ENCODE measurements at regions not wholly inside any gene's neighbourhood (a gene's known extent, or its start where the extent isn't known, plus 50 kb on each side); places are given as distances from the start of the nearest gene placed in this dataset.

GRCh38 chr9:92185096-92185495 lies 69.9 kb upstream of the SPTLC1 start:
- H3K36me3 Mint-ChIP-seq (ENCODE audit: low read depth): no peaks in the 10 kb centered on the region
- H3K27me3 Mint-ChIP-seq (ENCODE audit: low read depth): no peaks in the 10 kb centered on the region
- peaks cover 3% of the 10 kb centered on the region for H3K9me3 Mint-ChIP-seq (ENCODE audit: low read depth)
- no peak for TF ChIP-seq CTCF (IDR thresholded peaks at IDR 0.05)
- peaks cover 17% of the 10 kb centered on the region for H3K4me1 Mint-ChIP-seq (ENCODE audit: low read depth)
- H3K27ac Mint-ChIP-seq (ENCODE audit: unreplicated experiment): no peak overlapping the region
- H3K4me3 Mint-ChIP-seq (ENCODE audit: unreplicated experiment): no peak overlapping the region
- no peak for DNase-seq (ENCODE audit: low spot score)

- peaks cover 3% of the 10 kb centered on the region for H3K9me3 Mint-ChIP-seq (ENCODE audit: low read depth)
- peaks cover 20% of the 10 kb centered on the region for H3K4me1 Mint-ChIP-seq (ENCODE audit: low read depth)
- no peaks in the 10 kb centered on the region for H3K36me3 Mint-ChIP-seq (ENCODE audit: low read depth)
- no peak for DNase-seq (ENCODE audit: low spot score)
- no peak for TF ChIP-seq CTCF (IDR thresholded peaks at IDR 0.05)
- H3K27me3 Mint-ChIP-seq (ENCODE audit: low read depth): no peaks in the 10 kb centered on the region
- no peak overlapping the region for H3K27ac Mint-ChIP-seq (ENCODE audit: unreplicated experiment)
- H3K4me3 Mint-ChIP-seq (ENCODE audit: unreplicated experiment): no peak overlapping the region
Measured at GRCh38 chr9:92184041-92184564, 68.9 kb upstream of the SPTLC1 start.

GRCh38 chr9:92183449-92183848 lies 68.2 kb upstream of the SPTLC1 start:
- H3K27ac Mint-ChIP-seq (ENCODE audit: unreplicated experiment): no peak overlapping the region
- no peaks in the 10 kb centered on the region for H3K36me3 Mint-ChIP-seq (ENCODE audit: low read depth)
- H3K4me1 Mint-ChIP-seq (ENCODE audit: low read depth): peaks cover 20% of the 10 kb centered on the region
- no peak overlapping the region for H3K4me3 Mint-ChIP-seq (ENCODE audit: unreplicated experiment)
- no peaks in the 10 kb centered on the region for H3K27me3 Mint-ChIP-seq (ENCODE audit: low read depth)
- no peak for TF ChIP-seq CTCF (IDR thresholded peaks at IDR 0.05)
- peaks cover 3% of the 10 kb centered on the region for H3K9me3 Mint-ChIP-seq (ENCODE audit: low read depth)
- no peak for DNase-seq (ENCODE audit: low spot score)

GRCh38 chr9:92181296-92181695 lies 66.1 kb upstream of the SPTLC1 start:
- no peak overlapping the region for H3K4me3 Mint-ChIP-seq (ENCODE audit: unreplicated experiment)
- H3K27me3 Mint-ChIP-seq (ENCODE audit: low read depth): no peaks in the 10 kb centered on the region
- H3K4me1 Mint-ChIP-seq (ENCODE audit: low read depth): peaks cover 16% of the 10 kb centered on the region
- TF ChIP-seq CTCF (IDR thresholded peaks at IDR 0.05): no peak
- H3K9me3 Mint-ChIP-seq (ENCODE audit: low read depth): peaks cover 3% of the 10 kb centered on the region
- no peak for DNase-seq (ENCODE audit: low spot score)
- no peaks in the 10 kb centered on the region for H3K36me3 Mint-ChIP-seq (ENCODE audit: low read depth)
- peak overlapping the region; percentile 86 for H3K27ac Mint-ChIP-seq (ENCODE audit: unreplicated experiment)

GRCh38 chr9:92180669-92181181 lies 65.5 kb upstream of the SPTLC1 start:
- peak; percentile 15 for TF ChIP-seq CTCF (IDR thresholded peaks at IDR 0.05)
- peaks cover 3% of the 10 kb centered on the region for H3K9me3 Mint-ChIP-seq (ENCODE audit: low read depth)
- H3K4me1 Mint-ChIP-seq (ENCODE audit: low read depth): peaks cover 16% of the 10 kb centered on the region
- no peak for DNase-seq (ENCODE audit: low spot score)
- no peaks in the 10 kb centered on the region for H3K27me3 Mint-ChIP-seq (ENCODE audit: low read depth)
- H3K36me3 Mint-ChIP-seq (ENCODE audit: low read depth): no peaks in the 10 kb centered on the region
- H3K4me3 Mint-ChIP-seq (ENCODE audit: unreplicated experiment): no peak overlapping the region
- peak overlapping the region; percentile 86 for H3K27ac Mint-ChIP-seq (ENCODE audit: unreplicated experiment)
